ENCODE measurements at regions not wholly inside any gene's neighbourhood (a gene's known extent, or its start where the extent isn't known, plus 50 kb on each side); places are given as distances from the start of the nearest gene placed in this dataset.

DNA sequence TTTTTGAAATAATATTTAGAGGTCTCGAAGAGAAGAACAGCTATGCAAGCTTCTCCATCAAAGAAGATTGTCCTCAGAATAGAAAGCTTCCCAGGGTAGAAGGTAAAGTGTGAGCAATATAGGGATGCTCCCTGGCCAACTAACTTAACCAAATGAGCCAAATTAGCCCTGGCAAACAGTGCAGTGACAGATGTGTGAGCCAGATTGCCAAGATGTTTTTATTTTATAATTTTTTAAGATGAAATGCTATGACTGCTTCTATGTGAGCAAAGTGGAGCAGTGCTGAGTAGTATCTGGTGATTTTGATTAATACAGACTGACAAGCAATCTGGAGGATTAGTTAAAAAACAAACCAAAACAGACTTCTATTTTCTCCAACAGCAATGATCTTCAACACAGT is 202.1 kb downstream of the NOVA1 start:
- no peak for DNase-seq (ENCODE audit: low read depth)
- no peak overlapping the region for H3K4me3 ChIP-seq (ENCODE audit: low read depth, low read length)
- TF ChIP-seq, protein P1, sequence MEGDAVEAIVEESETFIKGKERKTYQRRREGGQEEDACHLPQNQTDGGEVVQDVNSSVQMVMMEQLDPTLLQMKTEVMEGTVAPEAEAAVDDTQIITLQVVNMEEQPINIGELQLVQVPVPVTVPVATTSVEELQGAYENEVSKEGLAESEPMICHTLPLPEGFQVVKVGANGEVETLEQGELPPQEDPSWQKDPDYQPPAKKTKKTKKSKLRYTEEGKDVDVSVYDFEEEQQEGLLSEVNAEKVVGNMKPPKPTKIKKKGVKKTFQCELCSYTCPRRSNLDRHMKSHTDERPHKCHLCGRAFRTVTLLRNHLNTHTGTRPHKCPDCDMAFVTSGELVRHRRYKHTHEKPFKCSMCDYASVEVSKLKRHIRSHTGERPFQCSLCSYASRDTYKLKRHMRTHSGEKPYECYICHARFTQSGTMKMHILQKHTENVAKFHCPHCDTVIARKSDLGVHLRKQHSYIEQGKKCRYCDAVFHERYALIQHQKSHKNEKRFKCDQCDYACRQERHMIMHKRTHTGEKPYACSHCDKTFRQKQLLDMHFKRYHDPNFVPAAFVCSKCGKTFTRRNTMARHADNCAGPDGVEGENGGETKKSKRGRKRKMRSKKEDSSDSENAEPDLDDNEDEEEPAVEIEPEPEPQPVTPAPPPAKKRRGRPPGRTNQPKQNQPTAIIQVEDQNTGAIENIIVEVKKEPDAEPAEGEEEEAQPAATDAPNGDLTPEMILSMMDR (IDR thresholded peaks at IDR 0.05; ENCODE audit: insufficient read depth, low read depth, low read length), result no peak

DNA sequence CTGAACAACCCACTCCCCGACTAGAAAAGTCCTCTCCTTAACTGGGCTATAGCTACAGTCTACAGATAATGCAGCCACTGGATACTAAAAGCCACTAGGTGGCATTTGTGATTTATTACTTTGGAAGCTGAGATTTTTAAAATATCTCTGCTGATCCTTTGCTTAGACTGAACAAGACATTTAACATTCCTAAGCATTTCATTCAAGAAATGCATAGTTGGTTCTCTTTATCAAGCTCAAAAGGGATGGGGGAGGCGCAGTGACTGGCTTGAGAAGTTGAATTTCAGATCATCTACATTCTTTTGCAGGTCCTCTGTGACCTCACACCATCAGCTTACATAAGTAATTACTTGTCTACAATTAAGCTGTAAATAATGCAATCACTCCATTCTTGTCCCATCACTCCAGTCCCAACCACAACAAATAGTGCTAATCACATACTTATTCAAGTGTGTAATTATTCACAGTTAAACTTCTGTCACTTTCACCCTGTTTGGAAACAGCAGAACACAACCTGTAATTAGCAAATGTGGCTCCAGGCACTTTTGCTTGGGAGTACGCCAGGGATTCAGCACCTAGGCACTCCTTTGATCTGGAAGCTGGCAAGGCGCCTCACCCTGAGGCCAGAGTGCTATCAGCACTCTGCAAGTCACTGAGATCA is 203.6 kb downstream of the NOVA1 start:
- TF ChIP-seq, protein P1 (IDR thresholded peaks at IDR 0.05; ENCODE audit: insufficient read depth, low read depth, low read length), result peak; percentile 13
- DNase-seq (ENCODE audit: low read depth), result peak; percentile 15
- no peak overlapping the region for H3K4me3 ChIP-seq (ENCODE audit: low read depth, low read length)

DNA sequence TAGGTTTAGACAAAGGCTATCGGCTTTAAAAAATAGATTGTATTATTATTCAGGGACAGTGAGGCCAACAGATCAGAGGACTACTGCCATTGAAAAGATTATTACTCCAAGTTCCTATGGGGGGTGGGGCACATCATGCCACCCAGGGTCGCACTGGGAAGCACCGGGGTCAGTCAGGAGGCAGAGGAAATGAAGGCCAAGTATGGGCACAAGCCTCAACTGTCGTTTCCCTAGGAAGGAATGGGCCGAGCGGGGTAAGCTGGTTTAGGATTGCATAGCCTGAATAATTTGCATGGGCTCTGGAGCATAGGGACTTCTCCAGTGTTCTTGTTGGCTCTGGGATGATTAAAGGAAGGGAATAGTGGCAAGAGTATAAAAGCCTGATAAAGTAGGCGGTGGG is 205.3 kb downstream of the NOVA1 start:
- no peak for DNase-seq (ENCODE audit: low read depth)
- TF ChIP-seq, protein P1 (IDR thresholded peaks at IDR 0.05; ENCODE audit: insufficient read depth, low read depth, low read length), result no peak
- no peak overlapping the region for H3K4me3 ChIP-seq (ENCODE audit: low read depth, low read length)

DNA sequence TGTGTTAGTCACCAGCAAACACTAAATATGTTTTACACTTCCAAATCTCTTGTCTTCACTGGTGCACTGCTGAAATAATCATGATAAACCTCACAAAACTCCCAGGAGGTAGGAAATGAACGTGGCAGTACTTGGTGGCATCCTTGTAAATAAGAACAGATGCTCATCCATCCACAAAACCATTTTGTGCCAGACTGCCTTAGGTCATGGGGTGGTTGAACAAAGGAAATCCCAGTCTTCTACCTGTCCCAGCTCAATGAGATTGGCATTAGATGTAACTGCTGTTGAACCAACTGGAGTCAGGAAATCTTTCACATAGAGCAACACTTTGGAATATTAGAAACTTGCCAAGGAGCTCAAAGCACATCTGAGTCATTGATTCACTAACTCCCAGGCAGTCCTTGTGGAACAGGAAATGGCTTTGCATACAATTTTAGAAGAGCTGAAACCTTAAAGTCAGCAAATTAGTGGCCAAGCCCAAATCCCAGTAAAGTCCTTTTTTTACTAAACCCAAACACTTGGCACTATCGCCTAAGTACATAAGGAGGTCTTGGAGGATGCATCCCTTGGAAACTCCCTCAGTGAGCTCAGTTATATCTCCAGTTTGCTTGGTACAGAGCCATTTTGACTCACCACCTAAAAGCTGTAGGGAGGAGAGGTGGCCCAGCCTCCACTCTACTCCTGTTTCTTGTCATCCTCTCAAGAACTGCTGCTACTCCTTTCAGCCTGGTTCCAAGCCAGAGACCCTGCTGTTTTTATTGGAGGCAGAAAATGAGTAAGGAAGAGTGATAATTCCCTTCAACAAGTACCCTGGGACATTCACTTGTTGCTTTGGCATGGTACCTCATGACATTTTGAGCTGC is 208.0 kb downstream of the NOVA1 start:
- TF ChIP-seq, protein P1 (IDR thresholded peaks at IDR 0.05; ENCODE audit: insufficient read depth, low read depth, low read length), result no peak
- DNase-seq (ENCODE audit: low read depth), result peak; percentile 6
- H3K4me3 ChIP-seq (ENCODE audit: low read depth, low read length), result no peak overlapping the region

DNA sequence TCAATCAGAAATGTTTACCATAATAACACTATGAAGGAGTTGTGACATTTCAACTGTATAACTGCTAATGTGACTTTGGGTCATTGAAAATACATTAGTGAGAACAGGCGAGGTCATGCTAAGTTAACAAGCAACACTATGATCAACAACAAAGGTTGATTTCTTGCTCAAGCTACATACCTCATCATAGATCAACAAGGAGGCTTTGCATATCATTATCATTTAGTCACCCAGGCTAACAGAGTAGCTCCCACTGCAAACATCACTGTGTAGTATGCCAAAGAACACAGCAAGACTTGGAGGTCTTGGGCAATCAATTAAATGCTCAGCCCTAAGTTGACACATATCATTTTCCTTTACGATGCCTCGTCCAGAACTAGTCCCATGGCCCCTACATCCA is 212.5 kb downstream of the NOVA1 start:
- H3K4me3 ChIP-seq (ENCODE audit: low read depth, low read length), result no peak overlapping the region
- TF ChIP-seq, protein P1 (IDR thresholded peaks at IDR 0.05; ENCODE audit: insufficient read depth, low read depth, low read length), result no peak
- no peak for DNase-seq (ENCODE audit: low read depth)

DNA sequence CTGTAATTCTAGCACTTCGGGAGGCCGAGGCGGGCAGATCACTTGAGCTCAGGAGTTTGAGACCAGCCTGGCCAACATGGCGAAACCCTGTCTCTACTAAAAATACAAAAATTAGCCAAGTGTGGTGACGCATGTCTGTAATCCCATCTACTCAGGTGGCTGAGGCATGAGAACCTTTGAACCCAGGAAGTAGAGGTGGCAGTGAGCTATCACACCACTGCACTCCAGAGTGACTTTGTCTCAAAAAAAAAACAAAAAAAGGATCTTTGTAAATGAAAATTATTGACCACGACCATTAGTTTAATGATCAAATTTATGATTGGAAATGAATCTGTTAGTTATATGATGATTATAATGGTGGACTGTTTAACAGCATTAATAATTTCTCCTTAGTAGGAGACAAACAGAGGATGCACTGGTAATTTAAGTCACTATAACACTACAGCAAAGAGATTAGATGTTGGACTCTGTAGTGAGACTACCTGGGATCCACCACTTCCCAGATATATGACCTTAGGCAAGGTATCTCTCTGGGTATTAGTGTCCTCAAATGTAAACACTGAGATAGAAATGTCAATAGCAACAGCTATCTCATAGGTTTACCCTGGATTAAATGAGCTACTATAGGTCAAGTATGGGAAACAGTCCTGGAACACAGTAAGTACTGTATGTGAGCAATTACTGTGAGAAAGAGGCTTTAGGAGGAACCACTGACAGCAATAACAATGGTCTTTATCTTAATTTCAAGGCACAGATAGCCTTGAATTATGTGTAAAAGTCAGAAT is 214.7 kb downstream of the NOVA1 start:
- TF ChIP-seq, protein P1 (IDR thresholded peaks at IDR 0.05; ENCODE audit: insufficient read depth, low read depth, low read length), result no peak

More for the DNA sequence above, 214.7 kb downstream of the NOVA1 start:
- no peak overlapping the region for H3K4me3 ChIP-seq (ENCODE audit: low read depth, low read length)
- DNase-seq (ENCODE audit: low read depth), result no peak
